Thoracic aorta (tissue), 2 donors: ENCODE measurements at regions not wholly inside any gene's neighbourhood (a gene's known extent, or its start where the extent isn't known, plus 50 kb on each side); places are given as distances from the start of the nearest gene placed in this dataset.

Experiments used
- ATAC-seq: fragments of 150-250 bp; one replicate; pipeline ENCODE4 v1.8.0; 2017; ENCODE audit warnings: low read depth; ENCODE audit not compliant: insufficient number of reproducible peaks, low FRiP score
- DNase-seq: peaks from one replicate; pipeline ENCODE4 v3.0.0-alpha.2; 2020; ENCODE audit warnings: low spot score
- H3K27ac ChIP-seq, 2 donors: fragments of 200-600 bp; sonication (generic); 1 replicate in 1 of 2; 2 replicates in 1 of 2; pipeline ENCODE4 v1.5.1; 2016; ENCODE audit warnings: mild to moderate bottlenecking in 2 of 2, moderate library complexity in 2 of 2
- H3K27me3 ChIP-seq: fragments of 200-600 bp; sonication (generic); replicated peaks from 2 replicates; pipeline ENCODE4 v1.6.0; 2016; ENCODE audit warnings: mild to moderate bottlenecking; ENCODE audit not compliant: insufficient read depth
- H3K36me3 ChIP-seq: fragments of 200-600 bp; sonication (generic); one replicate; pipeline ENCODE4 v1.5.1; 2016
- H3K4me1 ChIP-seq, 2 donors: fragments of 200-600 bp; sonication (generic); 1 replicate in 1 of 2; 2 replicates in 1 of 2; pipeline versions ENCODE4 v1.5.1 to v1.6.0; 2016; ENCODE audit warnings: low read depth in 2 of 2, mild to moderate bottlenecking in 1 of 2; ENCODE audit not compliant: control insufficient read depth in 1 of 2
- H3K4me3 ChIP-seq: fragments of 200-600 bp; sonication (generic); 2 replicates; pipeline ENCODE4 v1.5.1; 2016; ENCODE audit warnings: mild to moderate bottlenecking
- H3K9me3 ChIP-seq: fragments of 200-600 bp; sonication (generic); 2 replicates; pipeline ENCODE4 v1.5.1; 2016
- CTCF ChIP-seq: fragments of 200-600 bp; sonication (generic); IDR thresholded peaks from one replicate; pipeline ENCODE4 v1.5.1; 2019; ENCODE audit warnings: antibody characterized with exemption

GRCh38 chr10:91726355-91726754 is 71.9 kb upstream of the TNKS2 start:
- Histone ChIP-seq H3K27ac (no peak overlapping the region), H3K9me3 (no peaks in the 10 kb centered on the region), H3K27me3 (no peaks in the 10 kb centered on the region), H3K4me1 (no peaks in the 10 kb centered on the region), H3K36me3 (no peaks in the 10 kb centered on the region), H3K4me3 (no peak overlapping the region)
- no peak for TF ChIP-seq CTCF
- ATAC-seq (no peak), DNase-seq (no peak)

GRCh38 chr10:91724933-91725332 is 73.3 kb upstream of the TNKS2 start:
- ATAC-seq: no peak
- no peak for DNase-seq
- H3K4me3 ChIP-seq: no peak overlapping the region
- no peak for TF ChIP-seq CTCF
- H3K27me3 ChIP-seq: no peaks in the 10 kb centered on the region
- H3K27ac ChIP-seq: no peak overlapping the region
- H3K9me3 ChIP-seq: no peaks in the 10 kb centered on the region
- H3K36me3 ChIP-seq: no peaks in the 10 kb centered on the region
- H3K4me1 ChIP-seq: no peaks in the 10 kb centered on the region

GRCh38 chr10:91713461-91714072 is 80.7 kb upstream of the PPP1R3C start:
- Histone ChIP-seq H3K27me3 (no peaks in the 10 kb centered on the region), H3K9me3 (no peaks in the 10 kb centered on the region), H3K27ac (no peak overlapping the region), H3K4me3 (no peak overlapping the region), H3K36me3 (no peaks in the 10 kb centered on the region), H3K4me1 (peaks cover 5 to 15% of the 10 kb centered on the region in 2 donors)
- DNase-seq (no peak), ATAC-seq (no peak)
- TF ChIP-seq CTCF: no peak

GRCh38 chr10:91711885-91712680 is 79.2 kb upstream of the PPP1R3C start:
- no peak for TF ChIP-seq CTCF
- Histone ChIP-seq H3K36me3 (no peaks in the 10 kb centered on the region), H3K4me3 (no peak overlapping the region), H3K4me1 (peaks cover 5 to 15% of the 10 kb centered on the region in 2 donors), H3K27ac (no peak overlapping the region), H3K9me3 (no peaks in the 10 kb centered on the region), H3K27me3 (no peaks in the 10 kb centered on the region)
- ATAC-seq (no peak), DNase-seq (no peak)

GRCh38 chr10:91709394-91709798 is 76.5 kb upstream of the PPP1R3C start:
- no peak for TF ChIP-seq CTCF
- no peak overlapping the region for H3K27ac ChIP-seq
- no peaks in the 10 kb centered on the region for H3K36me3 ChIP-seq
- no peaks in the 10 kb centered on the region for H3K9me3 ChIP-seq
- H3K4me1 ChIP-seq: peaks cover 5 to 15% of the 10 kb centered on the region in 2 donors
- no peaks in the 10 kb centered on the region for H3K27me3 ChIP-seq
- DNase-seq: no peak
- no peak overlapping the region for H3K4me3 ChIP-seq
- no peak for ATAC-seq
